Left colon (tissue), 2 donors: ENCODE measurements at regions not wholly inside any gene's neighbourhood (a gene's known extent, or its start where the extent isn't known, plus 50 kb on each side); places are given as distances from the start of the nearest gene placed in this dataset.

ENCODE experiments used
- ATAC-seq: fragments of 200-7000 bp; cut with Tn5 transposase; one replicate; pipeline ENCODE4 v1.9.1; 2020; ENCODE audit warnings: mild to moderate bottlenecking, moderate library complexity
- DNase-seq, 2 donors: peaks; one replicate each; pipeline ENCODE4 v3.0.0-alpha.2; 2020
- intact Hi-C, 2 donors: fragments of 100-400 bp; cut with DNase I in 1 of 2; cut with micrococcal nuclease in 1 of 2; formaldehyde crosslinking; loops; one replicate each; pipeline versions ENCODE4 v1.11.2 to v1.14.0; 2022; cut with DNase I, micrococcal nuclease
- donor health status: DM: no; HTN: no; CAD: no.
- donor health status: DM: yes; HTN: yes; CAD: no.

GRCh38 chr22:48884786-48885185, 942.9 kb downstream of the BRD1 start:
- DNase-seq (no peak), ATAC-seq (no peak)
- intact Hi-C loops = no loop called here

- intact Hi-C loops = no loop called here
- DNase-seq = no peak
- no peak for ATAC-seq
These were observed 943.3 kb downstream of the BRD1 start for GRCh38 chr22:48884324-48884723.

GRCh38 chr22:48883211-48883960, 944.3 kb downstream of the BRD1 start:
- ATAC-seq (no peak), DNase-seq (no peak)
- intact Hi-C loops = no loop called here

- intact Hi-C loops = no loop called here
- ATAC-seq (no peak), DNase-seq (no peak)
These were observed 945.0 kb downstream of the BRD1 start for GRCh38 chr22:48882636-48883200.

GRCh38 chr22:48881326-48881980, 946.2 kb downstream of the BRD1 start:
- ATAC-seq (no peak), DNase-seq (no peak)
- intact Hi-C loops = no loop called here

- ATAC-seq (no peak), DNase-seq (no peak)
- intact Hi-C loops = no loop called here
These were observed 946.9 kb downstream of the BRD1 start for GRCh38 chr22:48880749-48881148.

- ATAC-seq (no peak), DNase-seq (no peak)
- intact Hi-C loops = no loop called here
These were observed 950.7 kb downstream of the BRD1 start for GRCh38 chr22:48876951-48877350.

GRCh38 chr22:48874956-48875355, 952.7 kb downstream of the BRD1 start:
- intact Hi-C loops = no loop called here
- DNase-seq (peak in 1 of 2 donors; percentile 12), ATAC-seq (no peak)

- ATAC-seq (no peak), DNase-seq (no peak)
- intact Hi-C loops = no loop called here
These were observed 954.5 kb downstream of the BRD1 start for GRCh38 chr22:48873191-48873520.

- peak in 1 of 2 donors; percentile 10 for DNase-seq
- ATAC-seq = no peak
- intact Hi-C loops = no loop called here
These were observed 955.1 kb downstream of the BRD1 start for GRCh38 chr22:48872271-48873190.

GRCh38 chr22:48871176-48871840, 956.4 kb downstream of the BRD1 start:
- intact Hi-C loops = no loop called here
- ATAC-seq (no peak), DNase-seq (peak in 1 of 2 donors; percentile 12)

GRCh38 chr22:48870436-48870835, 957.2 kb downstream of the BRD1 start:
- intact Hi-C loops = no loop called here
- ATAC-seq (no peak), DNase-seq (peak in 1 of 2 donors; percentile 10)

GRCh38 chr22:48869788-48870187, 957.9 kb downstream of the BRD1 start:
- ATAC-seq (no peak), DNase-seq (no peak)
- intact Hi-C loops = no loop called here

GRCh38 chr22:48869161-48869560, 958.5 kb downstream of the BRD1 start:
- intact Hi-C loops = no loop called here
- DNase-seq (peak in 1 of 2 donors; percentile 10), ATAC-seq (no peak)

- intact Hi-C loops = no loop called here
- no peak for ATAC-seq
- peak in 1 of 2 donors; percentile 18 for DNase-seq
These were observed 959.1 kb downstream of the BRD1 start for GRCh38 chr22:48868554-48868953.

- DNase-seq = peak in 1 of 2 donors; percentile 14
- no peak for ATAC-seq
These were observed 959.8 kb downstream of the BRD1 start for GRCh38 chr22:48867891-48868290.

GRCh38 chr22:48866906-48867681, 960.6 kb downstream of the BRD1 start:
- intact Hi-C loops = no loop called here
- ATAC-seq = no peak
- peak in 1 of 2 donors; percentile 17 for DNase-seq

More at GRCh38 chr22:48867891-48868290, 959.8 kb downstream of the BRD1 start:
- intact Hi-C loops = no loop called here

- intact Hi-C loops = no loop called here
- ATAC-seq (no peak), DNase-seq (no peak)
These were observed 962.9 kb downstream of the BRD1 start for GRCh38 chr22:48864748-48865147.
